ENCODE measurements at regions not wholly inside any gene's neighbourhood (a gene's known extent, or its start where the extent isn't known, plus 50 kb on each side); places are given as distances from the start of the nearest gene placed in this dataset.

DNA sequence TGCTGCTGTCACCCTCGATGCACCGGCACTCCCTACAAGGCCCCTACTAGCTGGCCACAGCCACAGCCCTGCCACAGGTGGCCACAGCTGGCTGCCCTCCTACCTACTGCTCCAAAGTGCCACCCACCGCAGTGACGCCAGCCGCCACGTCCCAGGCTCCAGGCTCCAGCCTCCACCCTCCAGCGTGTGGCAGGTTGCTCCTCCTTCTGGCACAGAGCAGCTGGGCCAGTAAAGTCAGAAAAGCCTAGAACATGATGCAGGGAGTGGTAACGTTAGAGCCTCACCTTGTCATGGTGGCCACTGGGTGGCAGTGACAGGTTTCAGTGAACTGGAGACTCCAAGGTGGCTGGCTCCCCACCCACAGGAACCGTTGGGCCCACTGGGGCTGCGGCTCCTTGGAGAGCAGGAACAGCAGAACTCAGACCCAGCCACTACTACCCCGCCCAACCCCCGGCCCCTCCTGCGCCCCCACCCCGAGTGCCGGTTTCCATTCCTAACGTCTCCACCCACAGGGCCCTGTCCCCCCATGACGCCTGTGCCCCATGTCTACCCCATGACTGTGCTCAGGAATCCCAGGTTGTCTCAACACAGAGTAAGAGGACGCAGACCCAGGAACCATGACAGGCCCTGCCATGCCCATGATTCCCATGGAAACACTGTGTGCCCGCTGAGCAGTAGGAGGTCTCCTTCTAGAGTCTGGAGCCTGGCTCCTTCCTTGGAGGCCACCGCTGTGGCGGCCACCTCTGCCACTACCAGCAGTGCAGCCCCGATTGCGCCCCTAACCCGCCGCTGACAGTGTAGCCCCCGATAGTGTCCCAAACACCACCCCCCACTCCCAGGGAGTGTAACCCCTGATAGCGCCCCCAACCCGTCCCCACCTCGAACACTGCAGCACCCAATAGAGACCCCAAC lies 52.3 kb upstream of the ZNF33B start:
- H3K4me3 ChIP-seq (ENCODE audit: low read length), result no peak overlapping the region
- no peak overlapping the region for H3K9ac ChIP-seq (ENCODE audit: extremely low read depth, low read length, poor library complexity, severe bottlenecking)
- no peaks in the 10 kb centered on the region for H3K4me1 Mint-ChIP-seq
- peaks cover 66% of the 10 kb centered on the region for H3K9me3 Mint-ChIP-seq
- no peak overlapping the region for H3K4me3 Mint-ChIP-seq
- no peaks in the 10 kb centered on the region for H3K36me3 Mint-ChIP-seq (ENCODE audit: low read depth)
- peaks cover 18% of the 10 kb centered on the region for H3K9me3 ChIP-seq (ENCODE audit: control insufficient read depth, low read length)
- no peaks in the 10 kb centered on the region for H3K27me3 ChIP-seq (ENCODE audit: control insufficient read depth, insufficient read depth, low read length, poor library complexity, severe bottlenecking)
- no peaks in the 10 kb centered on the region for H3K4me1 ChIP-seq (ENCODE audit: control insufficient read depth, insufficient read depth, low read length)
- H3K27me3 Mint-ChIP-seq (ENCODE audit: insufficient read depth), result no peaks in the 10 kb centered on the region
- peak; percentile 79 for DNase-seq
- WGBS, 2 experiments (ENCODE audit: insufficient coverage in 1 of 2, insufficient read length in 1 of 2), result 76 to 88% methylated on average over 4 to 29 of the region's 29 CpGs
- no peak overlapping the region for H3K27ac ChIP-seq (ENCODE audit: low read depth, low read length)
- H3K36me3 ChIP-seq (ENCODE audit: control insufficient read depth, insufficient read depth, low read length), result no peaks in the 10 kb centered on the region
- H3K27ac Mint-ChIP-seq, result no peak overlapping the region
- TF ChIP-seq, protein P1, sequence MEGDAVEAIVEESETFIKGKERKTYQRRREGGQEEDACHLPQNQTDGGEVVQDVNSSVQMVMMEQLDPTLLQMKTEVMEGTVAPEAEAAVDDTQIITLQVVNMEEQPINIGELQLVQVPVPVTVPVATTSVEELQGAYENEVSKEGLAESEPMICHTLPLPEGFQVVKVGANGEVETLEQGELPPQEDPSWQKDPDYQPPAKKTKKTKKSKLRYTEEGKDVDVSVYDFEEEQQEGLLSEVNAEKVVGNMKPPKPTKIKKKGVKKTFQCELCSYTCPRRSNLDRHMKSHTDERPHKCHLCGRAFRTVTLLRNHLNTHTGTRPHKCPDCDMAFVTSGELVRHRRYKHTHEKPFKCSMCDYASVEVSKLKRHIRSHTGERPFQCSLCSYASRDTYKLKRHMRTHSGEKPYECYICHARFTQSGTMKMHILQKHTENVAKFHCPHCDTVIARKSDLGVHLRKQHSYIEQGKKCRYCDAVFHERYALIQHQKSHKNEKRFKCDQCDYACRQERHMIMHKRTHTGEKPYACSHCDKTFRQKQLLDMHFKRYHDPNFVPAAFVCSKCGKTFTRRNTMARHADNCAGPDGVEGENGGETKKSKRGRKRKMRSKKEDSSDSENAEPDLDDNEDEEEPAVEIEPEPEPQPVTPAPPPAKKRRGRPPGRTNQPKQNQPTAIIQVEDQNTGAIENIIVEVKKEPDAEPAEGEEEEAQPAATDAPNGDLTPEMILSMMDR (conservative IDR thresholded peaks at IDR 0.05), result no peak

- no peak for DNase-seq
- TF ChIP-seq, protein P1 (conservative IDR thresholded peaks at IDR 0.05), result no peak
- H3K27ac ChIP-seq (ENCODE audit: low read depth, low read length), result no peak overlapping the region
- H3K4me3 Mint-ChIP-seq, result no peak overlapping the region
- no peak overlapping the region for H3K27ac Mint-ChIP-seq
- no peak overlapping the region for H3K9ac ChIP-seq (ENCODE audit: extremely low read depth, low read length, poor library complexity, severe bottlenecking)
- no peaks in the 10 kb centered on the region for H3K27me3 Mint-ChIP-seq (ENCODE audit: insufficient read depth)
- H3K27me3 ChIP-seq (ENCODE audit: control insufficient read depth, insufficient read depth, low read length, poor library complexity, severe bottlenecking), result no peaks in the 10 kb centered on the region
- H3K4me1 Mint-ChIP-seq, result no peaks in the 10 kb centered on the region
- peaks cover 18% of the 10 kb centered on the region for H3K9me3 ChIP-seq (ENCODE audit: control insufficient read depth, low read length)
- H3K9me3 Mint-ChIP-seq, result peaks cover 69% of the 10 kb centered on the region
- H3K4me3 ChIP-seq (ENCODE audit: low read length), result no peak overlapping the region
- H3K36me3 Mint-ChIP-seq (ENCODE audit: low read depth), result no peaks in the 10 kb centered on the region
- WGBS, 2 experiments (ENCODE audit: insufficient coverage in 1 of 2, insufficient read length in 1 of 2), result 85 to 90% methylated on average over 13 to 25 of the region's 25 CpGs
- no peaks in the 10 kb centered on the region for H3K4me1 ChIP-seq (ENCODE audit: control insufficient read depth, insufficient read depth, low read length)
- no peaks in the 10 kb centered on the region for H3K36me3 ChIP-seq (ENCODE audit: control insufficient read depth, insufficient read depth, low read length)
These were observed 53.2 kb upstream of the ZNF33B start for GRCh38 chr10:42691361-42692120.

GRCh38 chr10:42697926-42698325 lies 59.6 kb upstream of the ZNF33B start:
- Mint-ChIP-seq H3K4me1 (no peaks in the 10 kb centered on the region), H3K9me3 (peaks cover 77% of the 10 kb centered on the region), H3K27ac (no peak overlapping the region), H3K27me3 (ENCODE audit: insufficient read depth) (no peaks in the 10 kb centered on the region), H3K4me3 (no peak overlapping the region), H3K36me3 (ENCODE audit: low read depth) (no peaks in the 10 kb centered on the region)
- TF ChIP-seq, protein P1 (conservative IDR thresholded peaks at IDR 0.05), result no peak
- Histone ChIP-seq H3K36me3 (ENCODE audit: control insufficient read depth, insufficient read depth, low read length) (no peaks in the 10 kb centered on the region), H3K9ac (ENCODE audit: extremely low read depth, low read length, poor library complexity, severe bottlenecking) (no peak overlapping the region), H3K9me3 (ENCODE audit: control insufficient read depth, low read length) (peaks cover 14% of the 10 kb centered on the region), H3K4me3 (ENCODE audit: low read length) (no peak overlapping the region), H3K27me3 (ENCODE audit: control insufficient read depth, insufficient read depth, low read length, poor library complexity, severe bottlenecking) (no peaks in the 10 kb centered on the region), H3K4me1 (ENCODE audit: control insufficient read depth, insufficient read depth, low read length) (no peaks in the 10 kb centered on the region), H3K27ac (ENCODE audit: low read depth, low read length) (no peak overlapping the region)
- DNase-seq, result no peak
- WGBS, 2 experiments (ENCODE audit: insufficient coverage in 1 of 2, insufficient read length in 1 of 2), result 77% methylated on average over 2 of the region's 2 CpGs; no CpG with 5 or more reads in 1 of the 2 experiments

Measured in endodermal cell (in vitro differentiated cells).